A204.1 (cell line): ENCODE measurements at regions not wholly inside any gene's neighbourhood (a gene's known extent, or its start where the extent isn't known, plus 50 kb on each side); places are given as distances from the start of the nearest gene placed in this dataset.
A peak's percentile ranks its signal among the peaks of the same experiment; 100 is the strongest.

Source experiments
- FAIRE-seq: peaks from 2 replicates; lab custom pipeline; 2012; peaks lifted over from hg19 to GRCh38; lab: Jason Lieb, UNC

GRCh38 chr13:95352486-95352885, 51.2 kb upstream of the ABCC4 start:
- no peak for FAIRE-seq

- no peak for FAIRE-seq
Measured at GRCh38 chr13:95354156-95354555, 52.9 kb upstream of the ABCC4 start.

- FAIRE-seq: no peak
Measured at GRCh38 chr13:95354680-95355487, 53.6 kb upstream of the ABCC4 start.

- no peak for FAIRE-seq
Measured at GRCh38 chr13:95355494-95355893, 54.2 kb upstream of the ABCC4 start.

GRCh38 chr13:95356916-95357315, 55.7 kb upstream of the ABCC4 start:
- no peak for FAIRE-seq

GRCh38 chr13:95357875-95358274, 56.6 kb upstream of the ABCC4 start:
- no peak for FAIRE-seq

GRCh38 chr13:95360052-95360451, 58.8 kb upstream of the ABCC4 start:
- FAIRE-seq: no peak

GRCh38 chr13:95360464-95361097, 59.3 kb upstream of the ABCC4 start:
- no peak for FAIRE-seq

GRCh38 chr13:95361686-95362085, 60.4 kb upstream of the ABCC4 start:
- FAIRE-seq: no peak

GRCh38 chr13:95362666-95363065, 61.4 kb upstream of the ABCC4 start:
- no peak for FAIRE-seq

GRCh38 chr13:95367309-95367843, 66.1 kb upstream of the ABCC4 start:
- no peak for FAIRE-seq

GRCh38 chr13:95368998-95369397, 67.7 kb upstream of the ABCC4 start:
- FAIRE-seq: no peak

GRCh38 chr13:95375706-95376105, 74.5 kb upstream of the ABCC4 start:
- no peak for FAIRE-seq

- FAIRE-seq: no peak
Measured at GRCh38 chr13:95378603-95379002, 77.4 kb upstream of the ABCC4 start.

- FAIRE-seq: peak; percentile 70
Measured at GRCh38 chr13:95380468-95381211, 79.4 kb upstream of the ABCC4 start.

GRCh38 chr13:95381212-95381527, 79.9 kb upstream of the ABCC4 start:
- no peak for FAIRE-seq

GRCh38 chr13:95382411-95382810, 81.2 kb upstream of the ABCC4 start:
- no peak for FAIRE-seq

GRCh38 chr13:95382916-95383315, 81.7 kb upstream of the ABCC4 start:
- FAIRE-seq: no peak

- FAIRE-seq: no peak
Measured at GRCh38 chr13:95385373-95385772, 84.1 kb upstream of the ABCC4 start.

- FAIRE-seq: no peak
Measured at GRCh38 chr13:95385798-95386197, 84.5 kb upstream of the ABCC4 start.

GRCh38 chr13:95386370-95386769, 85.1 kb upstream of the ABCC4 start:
- FAIRE-seq: no peak

GRCh38 chr13:95387733-95388207, 86.5 kb upstream of the ABCC4 start:
- FAIRE-seq: no peak
